Memory B cell (primary cell): ENCODE measurements at regions not wholly inside any gene's neighbourhood (a gene's known extent, or its start where the extent isn't known, plus 50 kb on each side); places are given as distances from the start of the nearest gene placed in this dataset.
A peak's percentile ranks its signal among the peaks of the same experiment; 100 is the strongest.
"Not testable (repeated sequence)": the region's sequence is repeated elsewhere in the genome, so short reads cannot be mapped to it uniquely, and the experiment has no call there.

Experiments used
- ATAC-seq: fragments of 150-1000 bp; cut with Tn5 transposase; 2 replicates; pipeline ENCODE4 v1.10.0; 2021; ENCODE audit warnings: low read depth, mild to moderate bottlenecking, moderate library complexity
- DNase-seq, 2 donors: peaks; one replicate each; pipeline ENCODE4 v3.0.0; 2022; ENCODE audit warnings: low spot score in 2 of 2
- H3K27ac Mint-ChIP-seq: one replicate; pipeline ENCODE4 v1.8.0; 2022; ENCODE audit warnings: mild to moderate bottlenecking, moderate library complexity, mixed read lengths
- H3K27me3 Mint-ChIP-seq: one replicate; pipeline ENCODE4 v1.8.0; 2022; ENCODE audit warnings: mixed read lengths
- H3K36me3 Mint-ChIP-seq: one replicate; pipeline ENCODE4 v1.8.0; 2022; ENCODE audit warnings: mild to moderate bottlenecking, mixed read lengths
- H3K4me1 Mint-ChIP-seq: one replicate; pipeline ENCODE4 v1.8.0; 2022; ENCODE audit warnings: mixed read lengths
- H3K4me3 Mint-ChIP-seq: one replicate; pipeline ENCODE4 v1.8.0; 2022; ENCODE audit warnings: mild to moderate bottlenecking, moderate library complexity, mixed read lengths
- H3K9me3 Mint-ChIP-seq: one replicate; pipeline ENCODE4 v1.8.0; 2022; ENCODE audit warnings: mixed read lengths

DNA sequence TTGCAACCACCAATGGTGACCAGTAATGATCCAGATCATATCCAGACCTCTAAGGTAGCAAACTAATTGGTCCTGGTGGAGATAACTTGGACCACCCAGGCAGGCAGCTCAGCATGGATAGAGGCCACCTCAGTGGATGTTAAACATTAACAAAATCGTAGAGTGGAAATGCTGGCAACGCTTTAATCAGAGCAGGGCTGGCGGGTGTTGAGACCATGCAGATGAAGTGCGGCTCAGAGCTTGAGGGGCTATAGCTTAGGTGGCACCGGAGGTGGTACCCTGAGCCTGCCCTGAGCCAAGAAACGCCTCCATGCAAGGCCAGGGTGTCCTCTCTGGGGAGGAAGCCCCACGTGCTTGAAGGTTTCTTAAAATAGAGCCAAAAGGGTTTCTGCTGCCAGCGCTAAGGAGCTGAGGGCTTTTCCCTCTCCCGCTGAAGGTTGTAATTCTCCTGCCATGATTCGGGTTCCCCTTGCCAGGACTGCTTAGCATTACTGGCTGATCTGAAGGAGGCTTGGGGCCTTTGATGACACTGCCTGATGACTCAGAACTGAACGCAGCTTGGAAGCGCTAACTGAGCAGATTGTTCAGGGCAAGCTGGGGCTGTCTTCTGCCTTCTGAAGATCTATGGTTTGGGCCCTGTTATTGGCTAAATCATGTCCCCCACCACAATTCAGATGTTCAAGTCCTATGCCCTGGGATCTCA, 177.8 kb upstream of the ATP6AP2 start:
- DNase-seq (no peak), ATAC-seq (no peak)
- no peak overlapping the region for H3K4me3 Mint-ChIP-seq
- H3K9me3 Mint-ChIP-seq = no peaks in the 10 kb centered on the region
- H3K27ac Mint-ChIP-seq = no peak overlapping the region
- H3K4me1 Mint-ChIP-seq = no peaks in the 10 kb centered on the region
- H3K27me3 Mint-ChIP-seq = peaks cover 5% of the 10 kb centered on the region
- no peaks in the 10 kb centered on the region for H3K36me3 Mint-ChIP-seq

- ATAC-seq = no peak
- no peak for DNase-seq
- Mint-ChIP-seq H3K27me3 (no peaks in the 10 kb centered on the region), H3K4me1 (no peaks in the 10 kb centered on the region), H3K9me3 (peaks cover 2% of the 10 kb centered on the region), H3K36me3 (no peaks in the 10 kb centered on the region), H3K27ac (no peak overlapping the region), H3K4me3 (no peak overlapping the region)
Measured at GRCh38 chrX:40395102-40395501, 185.7 kb upstream of the ATP6AP2 start.

DNA sequence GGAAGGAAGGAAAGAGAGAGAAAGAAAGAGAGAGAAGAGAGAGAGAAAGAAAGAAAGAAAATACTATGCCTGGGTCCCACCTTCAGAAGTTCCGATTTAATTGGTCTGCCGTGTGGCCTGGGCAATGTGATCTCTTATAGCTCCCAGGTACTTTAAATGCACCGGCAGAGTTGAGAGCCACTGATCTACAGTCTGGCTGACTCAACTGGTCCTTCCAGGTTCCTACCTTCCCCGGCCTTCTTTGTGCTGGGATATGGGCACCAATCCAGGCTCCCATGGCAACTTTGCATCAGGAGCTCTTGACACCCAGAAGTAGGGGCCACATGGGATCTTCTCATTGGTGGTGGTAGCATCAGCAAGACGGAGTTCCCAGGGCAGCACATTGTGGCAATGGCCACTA, 186.5 kb upstream of the ATP6AP2 start:
- no peak overlapping the region for H3K27ac Mint-ChIP-seq
- H3K27me3 Mint-ChIP-seq = no peaks in the 10 kb centered on the region
- ATAC-seq (no peak), DNase-seq (no peak)
- H3K36me3 Mint-ChIP-seq = no peaks in the 10 kb centered on the region
- H3K4me3 Mint-ChIP-seq = no peak overlapping the region
- H3K9me3 Mint-ChIP-seq = peaks cover 2% of the 10 kb centered on the region
- no peaks in the 10 kb centered on the region for H3K4me1 Mint-ChIP-seq

DNA sequence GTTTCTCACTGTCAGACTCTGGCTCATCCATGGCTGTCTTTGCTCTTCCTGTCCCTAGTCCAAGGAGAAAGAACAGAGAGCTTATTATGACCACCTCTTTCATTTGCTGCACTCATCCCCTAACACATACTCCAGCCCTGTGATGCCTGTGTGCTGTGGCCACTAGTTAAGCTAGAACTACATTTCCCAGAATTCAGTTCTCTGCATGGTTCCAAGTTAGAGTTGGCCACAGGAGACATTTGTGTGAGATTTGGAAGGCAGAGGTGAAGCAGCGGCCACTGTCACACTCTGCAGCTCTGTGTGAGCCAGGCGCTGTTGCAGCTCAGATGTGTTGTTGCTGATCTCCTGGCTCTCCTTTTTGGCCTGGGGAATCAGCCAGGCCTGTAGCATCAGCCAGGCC, 188.2 kb upstream of the ATP6AP2 start:
- no peak for DNase-seq
- Mint-ChIP-seq H3K27ac (no peak overlapping the region), H3K4me3 (no peak overlapping the region), H3K36me3 (no peaks in the 10 kb centered on the region), H3K9me3 (peaks cover 2% of the 10 kb centered on the region), H3K27me3 (no peaks in the 10 kb centered on the region), H3K4me1 (no peaks in the 10 kb centered on the region)
- no peak for ATAC-seq

DNA sequence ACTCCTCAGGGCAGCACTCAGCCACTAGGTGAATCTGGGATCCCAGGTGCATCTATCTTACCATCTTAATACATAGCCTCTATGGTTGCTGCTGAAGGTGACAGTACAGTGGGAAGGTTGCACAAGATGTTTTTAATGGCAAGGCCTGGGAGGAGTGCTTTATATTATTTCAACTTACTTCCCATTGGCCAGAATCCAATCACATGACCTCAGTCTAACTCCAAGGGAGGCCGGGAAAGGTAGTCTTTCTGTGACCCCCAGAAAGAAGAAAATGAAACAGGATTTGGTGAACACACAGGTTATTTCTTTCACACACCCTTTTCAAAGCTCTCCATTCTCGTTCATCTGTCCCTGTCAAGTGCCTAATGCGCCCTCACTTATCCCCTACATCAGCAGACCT, 189.1 kb upstream of the ATP6AP2 start:
- no peak overlapping the region for H3K4me3 Mint-ChIP-seq
- DNase-seq (no peak), ATAC-seq (no peak)
- H3K4me1 Mint-ChIP-seq = peaks cover 4% of the 10 kb centered on the region
- H3K36me3 Mint-ChIP-seq = no peaks in the 10 kb centered on the region
- H3K27ac Mint-ChIP-seq = no peak overlapping the region
- H3K9me3 Mint-ChIP-seq = no peaks in the 10 kb centered on the region
- H3K27me3 Mint-ChIP-seq = no peaks in the 10 kb centered on the region

DNA sequence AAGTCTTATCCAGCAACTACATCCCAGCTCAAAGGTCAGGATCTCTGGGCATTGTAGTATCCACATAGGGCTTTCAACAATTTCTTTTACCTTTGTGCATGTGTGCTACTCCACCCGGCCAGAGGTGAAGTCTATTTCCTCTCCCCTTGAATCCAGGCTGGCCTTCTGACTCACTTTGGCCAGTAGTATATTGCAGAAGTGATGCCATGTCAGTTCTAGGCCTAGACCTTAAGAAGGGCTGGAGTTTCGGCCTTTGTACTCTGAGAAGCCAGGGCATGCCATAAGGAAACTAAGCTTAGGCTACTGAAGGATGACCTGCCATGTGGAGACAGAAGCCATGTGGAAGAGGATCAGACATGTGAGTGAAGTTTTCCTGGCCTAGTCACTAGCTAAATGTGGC, 191.2 kb upstream of the ATP6AP2 start:
- ATAC-seq = no peak
- no peak for DNase-seq

GRCh38 chrX:40388441-40388840, 192.3 kb upstream of the ATP6AP2 start:
- no peak overlapping the region for H3K27ac Mint-ChIP-seq
- H3K9me3 Mint-ChIP-seq = no peaks in the 10 kb centered on the region
- H3K27me3 Mint-ChIP-seq = no peaks in the 10 kb centered on the region
- ATAC-seq (no peak), DNase-seq (no peak)
- peaks cover 4% of the 10 kb centered on the region for H3K4me1 Mint-ChIP-seq
- H3K4me3 Mint-ChIP-seq = no peak overlapping the region
- H3K36me3 Mint-ChIP-seq = no peaks in the 10 kb centered on the region

More for the DNA sequence above, 191.2 kb upstream of the ATP6AP2 start:
- no peaks in the 10 kb centered on the region for H3K27me3 Mint-ChIP-seq
- H3K9me3 Mint-ChIP-seq = no peaks in the 10 kb centered on the region
- H3K4me3 Mint-ChIP-seq = no peak overlapping the region
- peaks cover 4% of the 10 kb centered on the region for H3K4me1 Mint-ChIP-seq
- H3K36me3 Mint-ChIP-seq = no peaks in the 10 kb centered on the region
- H3K27ac Mint-ChIP-seq = no peak overlapping the region

DNA sequence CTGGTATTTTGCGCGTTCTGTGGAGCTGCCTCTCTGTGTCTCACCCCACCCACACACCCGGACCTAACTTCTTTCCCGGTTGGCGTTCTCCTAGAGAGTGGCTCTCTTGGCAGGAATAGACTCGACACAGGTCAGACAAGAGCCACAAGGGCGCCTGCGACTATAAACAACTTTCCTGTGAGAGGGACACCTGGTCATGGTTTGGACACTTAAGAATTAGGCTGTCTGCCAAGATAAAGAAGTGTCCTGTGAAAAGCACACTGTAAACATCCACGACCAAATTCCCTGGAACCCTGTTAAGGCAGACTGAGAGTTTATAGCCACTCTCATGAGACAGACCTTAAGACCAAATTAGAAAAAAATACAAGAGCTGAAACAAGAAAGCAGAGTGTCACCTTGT, 192.9 kb upstream of the ATP6AP2 start:
- H3K9me3 Mint-ChIP-seq, ATAC-seq, DNase-seq: not testable (repeated sequence)

GRCh38 chrX:40387311-40387710, 193.5 kb upstream of the ATP6AP2 start:
- ATAC-seq, H3K27me3 Mint-ChIP-seq, H3K9me3 Mint-ChIP-seq, H3K4me1 Mint-ChIP-seq, DNase-seq, H3K36me3 Mint-ChIP-seq, H3K27ac Mint-ChIP-seq, H3K4me3 Mint-ChIP-seq: not testable (repeated sequence)

More for the DNA sequence above, 192.9 kb upstream of the ATP6AP2 start:
- not testable (repeated sequence) for H3K27ac Mint-ChIP-seq, H3K27me3 Mint-ChIP-seq, H3K4me3 Mint-ChIP-seq, H3K36me3 Mint-ChIP-seq, H3K4me1 Mint-ChIP-seq

- no peak for ATAC-seq
- Mint-ChIP-seq H3K27ac (no peak overlapping the region), H3K36me3 (no peaks in the 10 kb centered on the region), H3K27me3 (no peaks in the 10 kb centered on the region), H3K4me1 (peaks cover 4% of the 10 kb centered on the region), H3K4me3 (no peak overlapping the region), H3K9me3 (no peaks in the 10 kb centered on the region)
- no peak for DNase-seq
Measured at GRCh38 chrX:40385682-40386081, 195.1 kb upstream of the ATP6AP2 start.

- Mint-ChIP-seq H3K27ac (no peak overlapping the region), H3K27me3 (no peaks in the 10 kb centered on the region), H3K4me1 (peaks cover 4% of the 10 kb centered on the region), H3K9me3 (no peaks in the 10 kb centered on the region), H3K36me3 (no peaks in the 10 kb centered on the region), H3K4me3 (no peak overlapping the region)
- ATAC-seq (no peak), DNase-seq (no peak)
Measured at GRCh38 chrX:40385256-40385655, 195.5 kb upstream of the ATP6AP2 start.

GRCh38 chrX:40383969-40384368, 196.8 kb upstream of the ATP6AP2 start:
- ATAC-seq (no peak), DNase-seq (no peak)
- Mint-ChIP-seq H3K27me3 (no peaks in the 10 kb centered on the region), H3K36me3 (no peaks in the 10 kb centered on the region), H3K9me3 (no peaks in the 10 kb centered on the region), H3K4me3 (no peak overlapping the region), H3K4me1 (peaks cover 4% of the 10 kb centered on the region), H3K27ac (no peak overlapping the region)

GRCh38 chrX:40383360-40383759, 197.4 kb upstream of the ATP6AP2 start:
- Mint-ChIP-seq H3K4me1 (peaks cover 4% of the 10 kb centered on the region), H3K27me3 (no peaks in the 10 kb centered on the region), H3K36me3 (no peaks in the 10 kb centered on the region), H3K9me3 (no peaks in the 10 kb centered on the region), H3K4me3 (no peak overlapping the region), H3K27ac (no peak overlapping the region)
- ATAC-seq = no peak
- no peak for DNase-seq

GRCh38 chrX:40380655-40381488, 199.9 kb upstream of the ATP6AP2 start:
- no peaks in the 10 kb centered on the region for H3K9me3 Mint-ChIP-seq

More at GRCh38 chrX:40380655-40381488, 199.9 kb upstream of the ATP6AP2 start:
- Mint-ChIP-seq H3K36me3 (no peaks in the 10 kb centered on the region), H3K27me3 (no peaks in the 10 kb centered on the region), H3K4me1 (peaks cover 3% of the 10 kb centered on the region), H3K4me3 (no peak overlapping the region), H3K27ac (no peak overlapping the region)
- ATAC-seq = peak; percentile 35
- DNase-seq = no peak
